OCI-LY3 (cell line): ENCODE measurements at regions not wholly inside any gene's neighbourhood (a gene's known extent, or its start where the extent isn't known, plus 50 kb on each side); places are given as distances from the start of the nearest gene placed in this dataset.

ENCODE experiments used
- H2AFZ ChIP-seq: fragments of 200-600, 300-600 bp; shearing (Covaris generic); 2 replicates; pipeline ENCODE4 v1.6.0; 2014; ENCODE audit warnings: antibody characterized with exemption, low read depth, low read length
- H3K27ac ChIP-seq: fragments of 200-600, 300-600 bp; sonication (generic); 2 replicates; pipeline ENCODE4 v1.5.1; 2014; ENCODE audit warnings: mild to moderate bottlenecking, low read length, moderate library complexity, mixed read lengths
- H3K27me3 ChIP-seq: fragments of 200-600, 300-600 bp; sonication (generic); 2 replicates; pipeline ENCODE4 v1.6.1; 2014; ENCODE audit warnings: low read depth, low read length, mixed read lengths
- H3K36me3 ChIP-seq: fragments of 200-600, 300-600 bp; sonication (generic); replicated peaks from 2 replicates; pipeline ENCODE3; 2014; ENCODE audit warnings: low read depth, low read length, mixed read lengths
- H3K4me1 ChIP-seq: fragments of 300-600, 200-600 bp; sonication (generic); 2 replicates; pipeline ENCODE4 v1.6.1; 2014; ENCODE audit warnings: low read length, mixed read lengths
- H3K4me2 ChIP-seq: fragments of 200-600, 300-600 bp; sonication (generic); 2 replicates; pipeline ENCODE4 v1.6.1; 2014; ENCODE audit warnings: low read length, mixed read lengths
- H3K4me3 ChIP-seq: fragments of 300-600, 200-600 bp; sonication (generic); 2 replicates; pipeline ENCODE4 v1.5.1; 2014; ENCODE audit warnings: antibody characterized with exemption, mild to moderate bottlenecking, low read length, moderate library complexity
- H3K79me2 ChIP-seq: fragments of 300-600, 200-600 bp; shearing (Covaris generic); 2 replicates; pipeline ENCODE4 v1.6.1; 2014; ENCODE audit warnings: mild to moderate bottlenecking, low read length, mixed read lengths
- H3K9ac ChIP-seq: fragments of 300-600, 200-600 bp; shearing (Covaris generic); 2 replicates; pipeline ENCODE4 v1.6.0; 2014; ENCODE audit warnings: mild to moderate bottlenecking, low read length, moderate library complexity
- H3K9me3 ChIP-seq: fragments of 200-600, 300-600 bp; shearing (Covaris generic); 2 replicates; pipeline ENCODE4 v1.6.1; 2014; ENCODE audit warnings: low read length, mixed read lengths; ENCODE audit not compliant: insufficient read depth
- H4K20me1 ChIP-seq: fragments of 200-600, 300-600 bp; sonication (generic); 2 replicates; pipeline ENCODE4 v1.6.1; 2016; ENCODE audit warnings: low read length, mixed read lengths; ENCODE audit not compliant: insufficient read depth
- EZH2phosphoT487 ChIP-seq: fragments of 200-600 bp; shearing (Covaris generic); IDR thresholded peaks from 2 replicates; pipeline ENCODE4 v1.6.1; 2018; ENCODE audit warnings: antibody characterized with exemption, mixed run types, low read depth
- TF ChIP-seq, protein P1 (sequence below): fragments of 200-600, 300-600 bp; sonication (generic); IDR thresholded peaks from 2 replicates; pipeline ENCODE4 v1.5.1; 2014; ENCODE audit warnings: antibody characterized with exemption, low read length, low read depth

DNA sequence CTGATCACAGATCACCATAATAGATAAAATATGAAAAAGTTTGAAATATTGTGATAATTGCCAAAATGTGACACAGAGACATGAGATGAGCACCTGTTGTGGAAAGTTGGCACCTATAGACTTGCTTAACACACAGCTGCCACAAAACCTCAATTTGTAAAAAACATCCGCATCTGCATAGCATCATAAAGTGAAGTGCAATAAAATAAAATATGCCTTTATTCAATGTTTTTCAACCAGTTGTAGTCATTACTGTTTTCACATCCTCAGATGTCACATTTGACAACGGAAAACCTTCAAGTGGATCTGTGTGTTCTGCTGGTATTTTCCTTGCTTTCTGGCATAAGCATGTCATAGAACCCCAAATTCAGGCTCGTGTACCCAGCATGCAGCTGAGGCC, 50.2 kb upstream of the IFNGR1 start:
- no peaks in the 10 kb centered on the region for H3K79me2 ChIP-seq
- H2AFZ ChIP-seq: no peak overlapping the region
- peaks cover 16% of the 10 kb centered on the region for H3K4me1 ChIP-seq
- H3K4me3 ChIP-seq: no peak overlapping the region
- no peak overlapping the region for H3K9ac ChIP-seq
- no peak overlapping the region for H3K27ac ChIP-seq
- TF ChIP-seq EZH2phosphoT487: no peak
- TF ChIP-seq, protein P1, sequence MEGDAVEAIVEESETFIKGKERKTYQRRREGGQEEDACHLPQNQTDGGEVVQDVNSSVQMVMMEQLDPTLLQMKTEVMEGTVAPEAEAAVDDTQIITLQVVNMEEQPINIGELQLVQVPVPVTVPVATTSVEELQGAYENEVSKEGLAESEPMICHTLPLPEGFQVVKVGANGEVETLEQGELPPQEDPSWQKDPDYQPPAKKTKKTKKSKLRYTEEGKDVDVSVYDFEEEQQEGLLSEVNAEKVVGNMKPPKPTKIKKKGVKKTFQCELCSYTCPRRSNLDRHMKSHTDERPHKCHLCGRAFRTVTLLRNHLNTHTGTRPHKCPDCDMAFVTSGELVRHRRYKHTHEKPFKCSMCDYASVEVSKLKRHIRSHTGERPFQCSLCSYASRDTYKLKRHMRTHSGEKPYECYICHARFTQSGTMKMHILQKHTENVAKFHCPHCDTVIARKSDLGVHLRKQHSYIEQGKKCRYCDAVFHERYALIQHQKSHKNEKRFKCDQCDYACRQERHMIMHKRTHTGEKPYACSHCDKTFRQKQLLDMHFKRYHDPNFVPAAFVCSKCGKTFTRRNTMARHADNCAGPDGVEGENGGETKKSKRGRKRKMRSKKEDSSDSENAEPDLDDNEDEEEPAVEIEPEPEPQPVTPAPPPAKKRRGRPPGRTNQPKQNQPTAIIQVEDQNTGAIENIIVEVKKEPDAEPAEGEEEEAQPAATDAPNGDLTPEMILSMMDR: no peak
- H3K9me3 ChIP-seq: no peaks in the 10 kb centered on the region
- no peak overlapping the region for H3K4me2 ChIP-seq
- no peaks in the 10 kb centered on the region for H3K27me3 ChIP-seq
- no peaks in the 10 kb centered on the region for H4K20me1 ChIP-seq
- H3K36me3 ChIP-seq: no peaks in the 10 kb centered on the region
